SK-N-SH (cell line): ENCODE measurements at regions not wholly inside any gene's neighbourhood (a gene's known extent, or its start where the extent isn't known, plus 50 kb on each side); places are given as distances from the start of the nearest gene placed in this dataset.

Experiments
- CTCF ChIA-PET: fragments of 300-600, 350-600 bp; formaldehyde crosslinking; extraction: SDS; loops from one replicate; lab custom pipeline; 2021; lab: Yijun Ruan, JAX
- POLR2A ChIA-PET: fragments of 350-600 bp; sonication (Branson Sonifier 250); formaldehyde crosslinking; extraction: SDS; loops from one replicate; lab custom pipeline; 2020; ENCODE audit warnings: antibody characterized with exemption, inconsistent platforms; lab: Yijun Ruan, JAX
- DNase-seq: peaks from one replicate; pipeline ENCODE4 v3.0.0; 2012
- H2AFZ ChIP-seq: fragments of 200-600 bp; sonication (generic); 2 replicates; pipeline ENCODE4 v1.8.1; 2016; ENCODE audit warnings: antibody characterized with exemption, mild to moderate bottlenecking, low read depth
- H3F3A ChIP-seq: fragments of 200-600 bp; sonication (generic); replicated peaks from 2 replicates; pipeline ENCODE3; 2016; ENCODE audit warnings: antibody characterized with exemption, mild to moderate bottlenecking; ENCODE audit not compliant: insufficient read depth
- H3K27ac ChIP-seq, 2 experiments: fragments of 200-500 bp in 1 of 2; fragments of 200-600 bp in 1 of 2; sonication (Bioruptor generic) in 1 of 2; sonication (generic), shearing (Covaris generic) in 1 of 2; 2 replicates each; pipeline versions ENCODE4 v1.5.1 to v1.6.1; 2014 to 2016; ENCODE audit warnings: low read depth in 2 of 2, inconsistent platforms in 1 of 2, low read length in 1 of 2, mild to moderate bottlenecking in 1 of 2, mixed read lengths in 1 of 2
- H3K27me3 ChIP-seq: fragments of 200-600 bp; sonication (generic), shearing (Covaris generic); 2 replicates; pipeline ENCODE4 v1.6.1; 2016; ENCODE audit warnings: mixed run types; ENCODE audit not compliant: insufficient read depth
- H3K36me3 ChIP-seq, 2 experiments: fragments of 200-500 bp in 1 of 2; fragments of 200-600 bp in 1 of 2; sonication (Bioruptor generic) in 1 of 2; sonication (generic) in 1 of 2; replicated peaks in 1 of 2; 2 replicates each; pipeline versions ENCODE3 to v1.5.1; 2014 to 2016; ENCODE audit warnings: low read length in 1 of 2, mild to moderate bottlenecking in 1 of 2; ENCODE audit not compliant: insufficient read depth in 2 of 2, control insufficient read depth in 1 of 2
- H3K4me1 ChIP-seq, 2 experiments: fragments of 200-500 bp in 1 of 2; fragments of 200-600 bp in 1 of 2; sonication (Bioruptor generic) in 1 of 2; sonication (generic), shearing (Covaris generic) in 1 of 2; 2 replicates each; pipeline versions ENCODE4 v1.5.1 to v1.6.1; 2014 to 2016; ENCODE audit warnings: low read depth in 1 of 2, low read length in 1 of 2, mixed run types in 1 of 2; ENCODE audit not compliant: insufficient read depth in 2 of 2, control insufficient read depth in 1 of 2
- H3K4me2 ChIP-seq: fragments of 200-600 bp; sonication (generic), shearing (Covaris generic); 2 replicates; pipeline ENCODE4 v1.6.1; 2017; ENCODE audit warnings: mixed run types
- H3K4me3 ChIP-seq, 2 experiments: fragments of 200-500 bp in 1 of 2; fragments of 200-600 bp in 1 of 2; sonication (Bioruptor generic) in 1 of 2; sonication (generic), shearing (Covaris generic) in 1 of 2; 2 replicates each; pipeline versions ENCODE4 v1.5.1 to v1.8.1; 2014 to 2016; ENCODE audit warnings: low read depth in 2 of 2, inconsistent platforms in 1 of 2, low read length in 1 of 2, mild to moderate bottlenecking in 1 of 2, mixed read lengths in 1 of 2, moderate library complexity in 1 of 2
- H3K79me2 ChIP-seq: fragments of 200-600 bp; sonication (generic); 2 replicates; pipeline ENCODE4 v1.8.1; 2017; ENCODE audit warnings: mild to moderate bottlenecking; ENCODE audit not compliant: insufficient read depth
- H3K9ac ChIP-seq: fragments of 200-600 bp; sonication (generic); 2 replicates; pipeline ENCODE4 v1.6.1; 2017; ENCODE audit warnings: mixed run types
- H3K9me2 ChIP-seq: fragments of 200-600 bp; sonication (generic); 2 replicates; pipeline ENCODE4 v1.6.1; 2017; ENCODE audit warnings: mixed run types
- H3K9me3 ChIP-seq: fragments of 200-600 bp; sonication (generic); 2 replicates; pipeline ENCODE4 v1.6.1; 2017; ENCODE audit warnings: mixed run types, mild to moderate bottlenecking, moderate library complexity
- H4K20me1 ChIP-seq: fragments of 200-600 bp; sonication (generic); 2 replicates; pipeline ENCODE4 v1.6.1; 2017; ENCODE audit warnings: mild to moderate bottlenecking, mixed run types; ENCODE audit not compliant: insufficient read depth
- CTCF ChIP-seq: fragments of 200-600 bp; sonication (generic); IDR thresholded peaks from 2 replicates; pipeline ENCODE4 v1.6.1; 2017; ENCODE audit warnings: antibody characterized with exemption, mild to moderate bottlenecking, moderate library complexity
- EZH2phosphoT487 ChIP-seq: fragments of 200-600 bp; sonication (generic); IDR thresholded peaks from 2 replicates; pipeline ENCODE4 v1.6.1; 2017; ENCODE audit warnings: low read depth, mixed run types, mild to moderate bottlenecking, antibody characterized with exemption, moderate library complexity, borderline replicate concordance
- FOXM1 ChIP-seq: IDR thresholded peaks from 2 replicates; pipeline ENCODE4 v1.4.0; 2012; ENCODE audit warnings: low read depth, mild to moderate bottlenecking
- GABPA ChIP-seq: IDR thresholded peaks from 2 replicates; pipeline ENCODE4 v1.4.0; 2012; ENCODE audit warnings: low read depth, mild to moderate bottlenecking
- JUND ChIP-seq: IDR thresholded peaks from 2 replicates; pipeline ENCODE4 v1.4.0; 2012
- RAD21 ChIP-seq: IDR thresholded peaks from 2 replicates; pipeline ENCODE4 v1.6.1; 2012; ENCODE audit warnings: mild to moderate bottlenecking, low read length
- RCOR1 ChIP-seq: fragments of 150-350 bp; IDR thresholded peaks from 2 replicates; pipeline ENCODE4 v1.6.1; 2017; ENCODE audit warnings: antibody characterized with exemption, low read length
- SIN3A ChIP-seq: IDR thresholded peaks from 2 replicates; pipeline ENCODE4 v1.6.1; 2012; ENCODE audit warnings: low read depth, mild to moderate bottlenecking, low read length, moderate library complexity, borderline replicate concordance
- WGBS: methylation state at CpG from one replicate; pipeline ENCODE4 v1.1.6; 2017; ENCODE audit warnings: low lambda C conversion rate; 5-methylcytosine and 5-hydroxymethylcytosine counted together
- TF ChIP-seq, protein P1 (sequence below): IDR thresholded peaks from 2 replicates; pipeline ENCODE4 v1.4.0; 2012; ENCODE audit warnings: low read depth, borderline replicate concordance
- TF ChIP-seq, protein P2 (sequence below): IDR thresholded peaks from 2 replicates; pipeline ENCODE4 v1.6.1; 2012; ENCODE audit warnings: mild to moderate bottlenecking, low read depth, low read length, moderate library complexity

- TF ChIP-seq, protein P1, sequence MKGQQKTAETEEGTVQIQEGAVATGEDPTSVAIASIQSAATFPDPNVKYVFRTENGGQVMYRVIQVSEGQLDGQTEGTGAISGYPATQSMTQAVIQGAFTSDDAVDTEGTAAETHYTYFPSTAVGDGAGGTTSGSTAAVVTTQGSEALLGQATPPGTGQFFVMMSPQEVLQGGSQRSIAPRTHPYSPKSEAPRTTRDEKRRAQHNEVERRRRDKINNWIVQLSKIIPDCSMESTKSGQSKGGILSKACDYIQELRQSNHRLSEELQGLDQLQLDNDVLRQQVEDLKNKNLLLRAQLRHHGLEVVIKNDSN = no peak
- TF ChIP-seq FOXM1 = no peak
- TF ChIP-seq CTCF = no peak
- TF ChIP-seq, all 33 proteins: peak for 0
Observed at GRCh38 chr4:60326735-60327134, 873.4 kb upstream of the ADGRL3 start (continued).

DNA sequence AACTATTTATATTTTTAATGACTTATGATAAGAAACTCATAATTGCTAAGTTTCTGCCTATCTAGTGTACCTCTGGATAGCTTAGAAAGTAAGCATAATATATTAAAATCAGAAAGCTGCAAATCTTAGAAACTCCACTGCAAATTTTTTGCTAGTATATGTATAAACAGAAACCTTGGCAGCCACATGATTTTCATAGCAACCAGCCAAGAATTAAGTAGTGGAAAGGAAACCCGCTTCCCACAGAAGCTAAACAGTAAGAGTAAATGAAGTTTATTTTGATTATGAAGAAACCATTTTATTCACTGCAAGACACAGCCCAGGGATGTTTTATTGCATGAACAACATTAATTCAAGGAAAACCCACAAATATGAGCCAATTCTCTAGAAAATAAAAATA, 872.5 kb upstream of the ADGRL3 start:
- CTCF ChIA-PET = no interaction called here
- H3K27ac ChIP-seq = no peak overlapping the region
- no peak for DNase-seq

More for the DNA sequence above, 872.5 kb upstream of the ADGRL3 start:
- POLR2A ChIA-PET = no interaction called here
- Histone ChIP-seq H3K4me2 (no peak overlapping the region), H2AFZ (no peak overlapping the region), H3K27me3 (no peaks in the 10 kb centered on the region), H3K79me2 (no peaks in the 10 kb centered on the region), H3K9me2 (no peaks in the 10 kb centered on the region), H3K4me3 (no peak overlapping the region), H3K36me3 (no peaks in the 10 kb centered on the region), H3K9ac (no peak overlapping the region), H4K20me1 (no peaks in the 10 kb centered on the region), H3K9me3 (no peaks in the 10 kb centered on the region), H3F3A (no peaks in the 10 kb centered on the region), H3K4me1 (no peaks in the 10 kb centered on the region)
- 10% methylated on average over 1 of the region's 1 CpG for WGBS
- TF ChIP-seq GABPA (no peak), RAD21 (no peak), SIN3A (no peak), JUND (no peak), CTCF (no peak), RCOR1 (no peak), EZH2phosphoT487 (no peak)
- TF ChIP-seq, protein P2, sequence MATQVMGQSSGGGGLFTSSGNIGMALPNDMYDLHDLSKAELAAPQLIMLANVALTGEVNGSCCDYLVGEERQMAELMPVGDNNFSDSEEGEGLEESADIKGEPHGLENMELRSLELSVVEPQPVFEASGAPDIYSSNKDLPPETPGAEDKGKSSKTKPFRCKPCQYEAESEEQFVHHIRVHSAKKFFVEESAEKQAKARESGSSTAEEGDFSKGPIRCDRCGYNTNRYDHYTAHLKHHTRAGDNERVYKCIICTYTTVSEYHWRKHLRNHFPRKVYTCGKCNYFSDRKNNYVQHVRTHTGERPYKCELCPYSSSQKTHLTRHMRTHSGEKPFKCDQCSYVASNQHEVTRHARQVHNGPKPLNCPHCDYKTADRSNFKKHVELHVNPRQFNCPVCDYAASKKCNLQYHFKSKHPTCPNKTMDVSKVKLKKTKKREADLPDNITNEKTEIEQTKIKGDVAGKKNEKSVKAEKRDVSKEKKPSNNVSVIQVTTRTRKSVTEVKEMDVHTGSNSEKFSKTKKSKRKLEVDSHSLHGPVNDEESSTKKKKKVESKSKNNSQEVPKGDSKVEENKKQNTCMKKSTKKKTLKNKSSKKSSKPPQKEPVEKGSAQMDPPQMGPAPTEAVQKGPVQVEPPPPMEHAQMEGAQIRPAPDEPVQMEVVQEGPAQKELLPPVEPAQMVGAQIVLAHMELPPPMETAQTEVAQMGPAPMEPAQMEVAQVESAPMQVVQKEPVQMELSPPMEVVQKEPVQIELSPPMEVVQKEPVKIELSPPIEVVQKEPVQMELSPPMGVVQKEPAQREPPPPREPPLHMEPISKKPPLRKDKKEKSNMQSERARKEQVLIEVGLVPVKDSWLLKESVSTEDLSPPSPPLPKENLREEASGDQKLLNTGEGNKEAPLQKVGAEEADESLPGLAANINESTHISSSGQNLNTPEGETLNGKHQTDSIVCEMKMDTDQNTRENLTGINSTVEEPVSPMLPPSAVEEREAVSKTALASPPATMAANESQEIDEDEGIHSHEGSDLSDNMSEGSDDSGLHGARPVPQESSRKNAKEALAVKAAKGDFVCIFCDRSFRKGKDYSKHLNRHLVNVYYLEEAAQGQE = no peak
